OCI-LY3 (cell line): ENCODE measurements at regions not wholly inside any gene's neighbourhood (a gene's known extent, or its start where the extent isn't known, plus 50 kb on each side); places are given as distances from the start of the nearest gene placed in this dataset.

Experiments
- CTCF ChIP-seq: fragments of 200-600, 300-600 bp; sonication (generic); IDR thresholded peaks from 2 replicates; pipeline ENCODE4 v1.5.1; 2014; ENCODE audit warnings: antibody characterized with exemption, low read length, low read depth
- EZH2phosphoT487 ChIP-seq: fragments of 200-600 bp; shearing (Covaris generic); IDR thresholded peaks from 2 replicates; pipeline ENCODE4 v1.6.1; 2018; ENCODE audit warnings: antibody characterized with exemption, mixed run types, low read depth

GRCh38 chrX:92213786-92214185 lies 434.6 kb downstream of the PCDH11X start:
- TF ChIP-seq CTCF (no peak), EZH2phosphoT487 (no peak)
